NAMALWA (cell line): ENCODE measurements at regions not wholly inside any gene's neighbourhood (a gene's known extent, or its start where the extent isn't known, plus 50 kb on each side); places are given as distances from the start of the nearest gene placed in this dataset.
"Not testable (repeated sequence)": the region's sequence is repeated elsewhere in the genome, so short reads cannot be mapped to it uniquely, and the experiment has no call there.

ENCODE experiments used
- DNase-seq: peaks from one replicate; pipeline ENCODE4 v3.0.0-alpha.2; 2015; ENCODE audit warnings: low spot score

- DNase-seq: no peak
These were observed 55.9 kb downstream of the BHLHE40 start for GRCh38 chr3:5035113-5035512.

- DNase-seq: peak; percentile 25
These were observed 56.6 kb downstream of the BHLHE40 start for GRCh38 chr3:5035692-5036391.

- no peak for DNase-seq
These were observed 57.1 kb downstream of the BHLHE40 start for GRCh38 chr3:5036392-5036766.

GRCh38 chr3:5036858-5037257 lies 57.6 kb downstream of the BHLHE40 start:
- no peak for DNase-seq

- no peak for DNase-seq
These were observed 60.3 kb downstream of the BHLHE40 start for GRCh38 chr3:5039585-5039984.

- DNase-seq: no peak
These were observed 62.1 kb downstream of the BHLHE40 start for GRCh38 chr3:5041315-5041714.

GRCh38 chr3:5045961-5046360 lies 66.7 kb downstream of the BHLHE40 start:
- no peak for DNase-seq

GRCh38 chr3:5047764-5048419 lies 68.7 kb downstream of the BHLHE40 start:
- no peak for DNase-seq

- DNase-seq: no peak
These were observed 70.3 kb upstream of the ARL8B start for GRCh38 chr3:5051772-5052171.

GRCh38 chr3:5052247-5052646 lies 69.8 kb upstream of the ARL8B start:
- DNase-seq: no peak

GRCh38 chr3:5053021-5053831 lies 68.9 kb upstream of the ARL8B start:
- DNase-seq: no peak

GRCh38 chr3:5054098-5054497 lies 68.0 kb upstream of the ARL8B start:
- no peak for DNase-seq

- DNase-seq: not testable (repeated sequence)
These were observed 67.5 kb upstream of the ARL8B start for GRCh38 chr3:5054579-5054978.

GRCh38 chr3:5055357-5056110 lies 66.6 kb upstream of the ARL8B start:
- no peak for DNase-seq

- DNase-seq: no peak
These were observed 66.0 kb upstream of the ARL8B start for GRCh38 chr3:5056111-5056391.

- DNase-seq: no peak
These were observed 64.8 kb upstream of the ARL8B start for GRCh38 chr3:5057272-5057671.

- DNase-seq: peak; percentile 85
These were observed 64.2 kb upstream of the ARL8B start for GRCh38 chr3:5057857-5058324.

- no peak for DNase-seq
These were observed 63.6 kb upstream of the ARL8B start for GRCh38 chr3:5058471-5058951.

- DNase-seq: no peak
These were observed 62.3 kb upstream of the ARL8B start for GRCh38 chr3:5059782-5060181.

- DNase-seq: no peak
These were observed 60.9 kb upstream of the ARL8B start for GRCh38 chr3:5061218-5061569.

GRCh38 chr3:5063724-5064123 lies 58.4 kb upstream of the ARL8B start:
- no peak for DNase-seq

GRCh38 chr3:5068531-5069050 lies 53.5 kb upstream of the ARL8B start:
- no peak for DNase-seq
